ENCODE measurements at regions not wholly inside any gene's neighbourhood (a gene's known extent, or its start where the extent isn't known, plus 50 kb on each side); places are given as distances from the start of the nearest gene placed in this dataset.

DNA sequence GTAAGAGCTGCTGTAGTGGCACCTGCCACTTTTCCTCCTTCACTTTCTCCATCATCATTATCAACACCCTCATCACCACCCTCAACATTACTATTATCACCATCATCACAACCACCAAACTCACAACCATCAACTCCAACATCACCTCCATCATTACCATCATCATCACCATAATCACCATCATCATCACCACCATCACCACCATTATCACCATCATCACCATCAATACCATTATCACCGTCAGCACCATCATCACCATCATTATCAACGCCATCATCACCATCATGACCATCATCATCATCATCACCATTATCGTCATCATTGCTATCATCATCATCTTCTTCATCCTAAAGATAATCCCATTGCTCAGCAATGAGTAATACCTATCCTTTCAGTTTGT lies 255.8 kb downstream of the CYRIA start:
- no peak for DNase-seq
- no peaks in the 10 kb centered on the region for H4K20me1 ChIP-seq (ENCODE audit: control insufficient read depth, insufficient read depth, low read length, poor library complexity, severe bottlenecking)
- no peak for ATAC-seq (ENCODE audit: low read depth)
- peaks cover 0 to 2% (median 0%) of the 10 kb centered on the region in 4 experiments for H3K27me3 ChIP-seq (replicated peaks in 1 of 4; ENCODE audit: control extremely low read depth in 1 of 4, control insufficient read depth in 3 of 4, insufficient read depth in 4 of 4, low read length in 3 of 4)
- CTCF ChIA-PET: interaction anchor here (0.7 kb wide), 1 partner anchor 9 kb away, joined by 3 read pairs; no protein-coding TSS in a partner anchor
- H3K36me3 ChIP-seq (replicated peaks in 1 of 2; ENCODE audit: control extremely low read depth in 1 of 2, control insufficient read depth in 1 of 2, extremely low read depth in 1 of 2, insufficient read depth in 2 of 2, low read length in 1 of 2): no peaks in the 10 kb centered on the region
- no peak overlapping the region for H3K27ac ChIP-seq (ENCODE audit: low read length in 2 of 2)
- Mint-ChIP-seq H3K4me3 (no peak overlapping the region), H3K4me1 (no peaks in the 10 kb centered on the region), H3K27ac (no peak overlapping the region), H3K27me3 (no peaks in the 10 kb centered on the region), H3K9me3 (ENCODE audit: insufficient read depth) (no peaks in the 10 kb centered on the region)
- H3K4me3 ChIP-seq (ENCODE audit: control extremely low read depth in 1 of 5, extremely low read depth in 1 of 5, insufficient read depth in 1 of 5, low read depth in 2 of 5, low read length in 4 of 5): no peak overlapping the region
- POLR2A ChIA-PET: no interaction called here
- H3K79me2 ChIP-seq (ENCODE audit: control insufficient read depth, insufficient read depth, low read length): no peaks in the 10 kb centered on the region
- TF ChIP-seq, protein P1, sequence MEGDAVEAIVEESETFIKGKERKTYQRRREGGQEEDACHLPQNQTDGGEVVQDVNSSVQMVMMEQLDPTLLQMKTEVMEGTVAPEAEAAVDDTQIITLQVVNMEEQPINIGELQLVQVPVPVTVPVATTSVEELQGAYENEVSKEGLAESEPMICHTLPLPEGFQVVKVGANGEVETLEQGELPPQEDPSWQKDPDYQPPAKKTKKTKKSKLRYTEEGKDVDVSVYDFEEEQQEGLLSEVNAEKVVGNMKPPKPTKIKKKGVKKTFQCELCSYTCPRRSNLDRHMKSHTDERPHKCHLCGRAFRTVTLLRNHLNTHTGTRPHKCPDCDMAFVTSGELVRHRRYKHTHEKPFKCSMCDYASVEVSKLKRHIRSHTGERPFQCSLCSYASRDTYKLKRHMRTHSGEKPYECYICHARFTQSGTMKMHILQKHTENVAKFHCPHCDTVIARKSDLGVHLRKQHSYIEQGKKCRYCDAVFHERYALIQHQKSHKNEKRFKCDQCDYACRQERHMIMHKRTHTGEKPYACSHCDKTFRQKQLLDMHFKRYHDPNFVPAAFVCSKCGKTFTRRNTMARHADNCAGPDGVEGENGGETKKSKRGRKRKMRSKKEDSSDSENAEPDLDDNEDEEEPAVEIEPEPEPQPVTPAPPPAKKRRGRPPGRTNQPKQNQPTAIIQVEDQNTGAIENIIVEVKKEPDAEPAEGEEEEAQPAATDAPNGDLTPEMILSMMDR (IDR thresholded peaks at IDR 0.05): no peak
- 89% methylated on average over 3 of the region's 3 CpGs for WGBS (ENCODE audit: insufficient coverage)
- intact Hi-C loops (cut with micrococcal nuclease): no loop called here
- H3K9me3 ChIP-seq (ENCODE audit: control extremely low read depth in 1 of 3, control insufficient read depth in 2 of 3, insufficient read depth in 1 of 3, low read length in 2 of 3): no peaks in the 10 kb centered on the region
- no peak overlapping the region for H2AFZ ChIP-seq (ENCODE audit: insufficient read depth, low read depth, low read length, poor library complexity, severe bottlenecking)
- H3K4me2 ChIP-seq (replicated peaks; ENCODE audit: low read depth, low read length, poor library complexity, severe bottlenecking): no peak overlapping the region
- H3K4me1 ChIP-seq (ENCODE audit: control insufficient read depth in 2 of 2, insufficient read depth in 2 of 2, low read length in 2 of 2): no peaks in the 10 kb centered on the region
- H3K9ac ChIP-seq (ENCODE audit: low read length): no peak overlapping the region

DNA sequence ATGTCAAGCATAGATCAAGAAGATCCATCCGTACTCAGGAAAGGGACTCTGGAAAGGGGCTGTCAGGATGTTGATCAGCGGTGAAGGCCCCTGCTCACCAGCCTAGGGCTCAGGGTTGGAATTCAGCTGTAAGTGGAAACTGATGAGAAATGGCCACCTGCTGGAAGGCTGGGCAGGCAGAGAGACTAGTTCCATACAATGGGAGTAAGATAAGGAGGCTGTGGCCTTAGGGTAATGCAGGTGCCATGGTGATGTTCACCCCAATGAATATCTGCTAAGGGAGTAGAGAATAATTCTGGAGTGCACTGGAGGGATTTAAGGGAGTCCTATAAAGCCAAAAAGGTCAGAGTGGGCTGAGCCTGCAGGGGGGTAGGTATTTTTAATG lies 256.6 kb downstream of the CYRIA start:
- Mint-ChIP-seq H3K27ac (no peak overlapping the region), H3K4me3 (no peak overlapping the region), H3K4me1 (no peaks in the 10 kb centered on the region), H3K27me3 (no peaks in the 10 kb centered on the region), H3K9me3 (ENCODE audit: insufficient read depth) (no peaks in the 10 kb centered on the region)
- Histone ChIP-seq H3K4me3 (ENCODE audit: control extremely low read depth in 1 of 5, extremely low read depth in 1 of 5, insufficient read depth in 1 of 5, low read depth in 2 of 5, low read length in 4 of 5) (no peak overlapping the region), H3K9ac (ENCODE audit: low read length) (no peak overlapping the region), H4K20me1 (ENCODE audit: control insufficient read depth, insufficient read depth, low read length, poor library complexity, severe bottlenecking) (no peaks in the 10 kb centered on the region), H3K79me2 (ENCODE audit: control insufficient read depth, insufficient read depth, low read length) (no peaks in the 10 kb centered on the region), H3K36me3 (replicated peaks in 1 of 2; ENCODE audit: control extremely low read depth in 1 of 2, control insufficient read depth in 1 of 2, extremely low read depth in 1 of 2, insufficient read depth in 2 of 2, low read length in 1 of 2) (no peaks in the 10 kb centered on the region), H3K27me3 (replicated peaks in 1 of 4; ENCODE audit: control extremely low read depth in 1 of 4, control insufficient read depth in 3 of 4, insufficient read depth in 4 of 4, low read length in 3 of 4) (peaks cover 0 to 2% (median 0%) of the 10 kb centered on the region in 4 experiments), H3K4me1 (ENCODE audit: control insufficient read depth in 2 of 2, insufficient read depth in 2 of 2, low read length in 2 of 2) (no peaks in the 10 kb centered on the region), H3K27ac (ENCODE audit: low read length in 2 of 2) (no peak overlapping the region), H2AFZ (ENCODE audit: insufficient read depth, low read depth, low read length, poor library complexity, severe bottlenecking) (no peak overlapping the region), H3K4me2 (replicated peaks; ENCODE audit: low read depth, low read length, poor library complexity, severe bottlenecking) (no peak overlapping the region), H3K9me3 (ENCODE audit: control extremely low read depth in 1 of 3, control insufficient read depth in 2 of 3, insufficient read depth in 1 of 3, low read length in 2 of 3) (no peaks in the 10 kb centered on the region)
- 96% methylated on average over 2 of the region's 2 CpGs for WGBS (ENCODE audit: insufficient coverage)
- TF ChIP-seq, protein P1 (IDR thresholded peaks at IDR 0.05): no peak
- no peak for TF ChIP-seq EZH2 (IDR thresholded peaks at IDR 0.05; ENCODE audit: borderline replicate concordance, insufficient read depth, low read depth, low read length, poor library complexity, severe bottlenecking)
- ATAC-seq (ENCODE audit: low read depth) (no peak), DNase-seq (no peak)
- intact Hi-C loops (cut with micrococcal nuclease): no loop called here
- POLR2A ChIA-PET: no interaction called here
- CTCF ChIA-PET: no interaction called here

Data from B cell (primary cell).